NB4 (cell line): ENCODE measurements at regions not wholly inside any gene's neighbourhood (a gene's known extent, or its start where the extent isn't known, plus 50 kb on each side); places are given as distances from the start of the nearest gene placed in this dataset.

Source experiments
- CTCF ChIP-seq: IDR thresholded peaks from one replicate; pipeline ENCODE4 v1.5.1; 2012; ENCODE audit warnings: low read depth, low read length
- POLR2A ChIP-seq: IDR thresholded peaks from 2 replicates; pipeline ENCODE4 v1.6.1; 2011; ENCODE audit warnings: mild to moderate bottlenecking; ENCODE audit not compliant: insufficient read length; ENCODE audit errors: extremely low read depth

DNA sequence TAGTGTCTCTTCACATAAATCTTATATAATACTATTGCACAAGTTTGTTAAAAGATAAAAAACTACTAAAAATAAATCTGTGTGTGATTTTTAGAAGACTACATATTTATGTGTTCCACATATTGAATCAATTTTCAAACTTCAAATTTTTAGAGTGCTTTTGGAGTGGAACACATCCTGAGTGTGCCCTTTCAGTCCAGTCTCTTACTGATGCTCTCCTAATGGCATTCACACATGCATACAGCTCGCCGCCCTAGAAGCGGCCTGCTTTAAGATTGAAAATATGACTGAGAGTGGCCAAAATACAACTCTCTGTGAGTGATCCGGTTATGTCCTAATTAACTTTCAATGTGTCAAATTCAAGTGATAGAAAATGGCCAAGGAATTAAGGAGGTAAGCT lies 628.8 kb downstream of the ANKRD50 start:
- TF ChIP-seq CTCF (no peak), POLR2A (no peak)
